ENCODE measurements at regions not wholly inside any gene's neighbourhood (a gene's known extent, or its start where the extent isn't known, plus 50 kb on each side); places are given as distances from the start of the nearest gene placed in this dataset.

DNA sequence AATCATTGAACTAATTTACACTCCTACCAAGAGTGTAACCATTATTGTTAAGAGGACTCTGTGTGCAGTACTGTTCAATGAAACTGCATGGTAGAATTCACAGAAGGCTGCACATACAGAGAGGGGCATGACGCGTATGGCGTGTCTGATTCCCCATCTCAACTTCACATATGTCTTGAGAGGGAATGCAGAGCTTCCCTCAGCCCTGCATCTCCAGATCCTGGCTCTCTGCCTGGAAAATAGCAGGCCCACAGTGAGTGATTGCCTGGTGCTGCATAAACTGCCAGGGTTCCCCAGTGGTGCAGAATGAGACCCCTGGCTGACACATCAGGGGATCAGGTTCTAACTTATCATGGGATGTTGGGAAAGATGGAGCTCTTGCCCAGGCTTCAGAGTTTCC is 260.2 kb upstream of the ISX start:
- TF ChIP-seq, protein P1, sequence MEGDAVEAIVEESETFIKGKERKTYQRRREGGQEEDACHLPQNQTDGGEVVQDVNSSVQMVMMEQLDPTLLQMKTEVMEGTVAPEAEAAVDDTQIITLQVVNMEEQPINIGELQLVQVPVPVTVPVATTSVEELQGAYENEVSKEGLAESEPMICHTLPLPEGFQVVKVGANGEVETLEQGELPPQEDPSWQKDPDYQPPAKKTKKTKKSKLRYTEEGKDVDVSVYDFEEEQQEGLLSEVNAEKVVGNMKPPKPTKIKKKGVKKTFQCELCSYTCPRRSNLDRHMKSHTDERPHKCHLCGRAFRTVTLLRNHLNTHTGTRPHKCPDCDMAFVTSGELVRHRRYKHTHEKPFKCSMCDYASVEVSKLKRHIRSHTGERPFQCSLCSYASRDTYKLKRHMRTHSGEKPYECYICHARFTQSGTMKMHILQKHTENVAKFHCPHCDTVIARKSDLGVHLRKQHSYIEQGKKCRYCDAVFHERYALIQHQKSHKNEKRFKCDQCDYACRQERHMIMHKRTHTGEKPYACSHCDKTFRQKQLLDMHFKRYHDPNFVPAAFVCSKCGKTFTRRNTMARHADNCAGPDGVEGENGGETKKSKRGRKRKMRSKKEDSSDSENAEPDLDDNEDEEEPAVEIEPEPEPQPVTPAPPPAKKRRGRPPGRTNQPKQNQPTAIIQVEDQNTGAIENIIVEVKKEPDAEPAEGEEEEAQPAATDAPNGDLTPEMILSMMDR (IDR thresholded peaks at IDR 0.05; ENCODE audit: insufficient read depth, low read length, poor library complexity, severe bottlenecking), result no peak
- no peak for TF ChIP-seq EZH2phosphoT487 (conservative IDR thresholded peaks at IDR 0.05; ENCODE audit: low read length)

All from SU-DHL-6 (cell line).